SU-DHL-6 (cell line): ENCODE measurements at regions not wholly inside any gene's neighbourhood (a gene's known extent, or its start where the extent isn't known, plus 50 kb on each side); places are given as distances from the start of the nearest gene placed in this dataset.

Source experiments
- H2AFZ ChIP-seq: fragments of 200-600 bp; sonication (generic); 2 replicates; pipeline ENCODE4 v1.6.1; 2014; ENCODE audit warnings: low read depth, mild to moderate bottlenecking, moderate library complexity, mixed read lengths, antibody characterized with exemption, low read length; ENCODE audit not compliant: severe bottlenecking
- H3F3A ChIP-seq: fragments of 200-600 bp; shearing (Covaris generic); 2 replicates; pipeline ENCODE4 v1.6.0; 2016; ENCODE audit warnings: antibody characterized with exemption, mild to moderate bottlenecking; ENCODE audit not compliant: insufficient read depth
- H3K27ac ChIP-seq: fragments of 200-600 bp; sonication (generic); 2 replicates; pipeline ENCODE4 v1.5.1; 2016; ENCODE audit warnings: low read depth, mild to moderate bottlenecking, low read length, moderate library complexity, mixed read lengths
- H3K27me3 ChIP-seq: fragments of 200-600 bp; sonication (generic), shearing (Covaris generic); 2 replicates; pipeline ENCODE4 v1.6.0; 2014; ENCODE audit warnings: mild to moderate bottlenecking, low read length
- H3K36me3 ChIP-seq: fragments of 200-600 bp; sonication (generic); 2 replicates; pipeline ENCODE4 v1.6.1; 2014; ENCODE audit warnings: mild to moderate bottlenecking, low read length, mixed read lengths
- H3K4me2 ChIP-seq: fragments of 300-600, 200-600 bp; shearing (Covaris generic), sonication (generic); 2 replicates; pipeline ENCODE4 v1.6.0; 2014; ENCODE audit warnings: low read length, low read depth, mild to moderate bottlenecking; ENCODE audit not compliant: poor library complexity, severe bottlenecking
- H3K4me3 ChIP-seq: fragments of 200-600 bp; sonication (generic); 2 replicates; pipeline ENCODE4 v1.5.1; 2014; ENCODE audit warnings: antibody characterized with exemption, low read length, mild to moderate bottlenecking, mixed read lengths; ENCODE audit not compliant: insufficient read depth, poor library complexity, severe bottlenecking
- H3K79me2 ChIP-seq: fragments of 200-600 bp; sonication (generic); 2 replicates; pipeline ENCODE4 v1.6.1; 2014; ENCODE audit warnings: mild to moderate bottlenecking, low read length, moderate library complexity; ENCODE audit not compliant: insufficient read depth
- H3K9ac ChIP-seq: fragments of 200-600 bp; sonication (generic); 2 replicates; pipeline ENCODE4 v1.7.0; 2014; ENCODE audit warnings: mild to moderate bottlenecking, low read length
- H3K9me2 ChIP-seq: fragments of 200-600 bp; sonication (generic); replicated peaks from 2 replicates; pipeline ENCODE4 v1.6.1; 2014; ENCODE audit warnings: low read length; ENCODE audit not compliant: insufficient read depth
- H3K9me3 ChIP-seq: fragments of 200-600 bp; sonication (generic); 2 replicates; pipeline ENCODE4 v1.6.1; 2014; ENCODE audit warnings: low read length, mixed read lengths; ENCODE audit not compliant: insufficient read depth
- H4K20me1 ChIP-seq: fragments of 200-600 bp; sonication (generic); 2 replicates; pipeline ENCODE4 v1.6.1; 2014; ENCODE audit warnings: low read depth, mild to moderate bottlenecking, antibody characterized with exemption, low read length, moderate library complexity, mixed read lengths
- CTCF ChIP-seq: fragments of 200-600 bp; sonication (generic); IDR thresholded peaks from one replicate; pipeline ENCODE4 v1.5.1; 2017; ENCODE audit warnings: antibody characterized with exemption, mild to moderate bottlenecking, low read length, moderate library complexity; ENCODE audit not compliant: insufficient read depth, poor library complexity, severe bottlenecking
- EZH2phosphoT487 ChIP-seq: fragments of 200-600 bp; sonication (generic), shearing (Covaris generic); conservative IDR thresholded peaks from 2 replicates; pipeline ENCODE4 v1.6.1; 2018; ENCODE audit warnings: mild to moderate bottlenecking, antibody characterized with exemption, low read length, moderate library complexity, mixed read lengths

- no peak overlapping the region for H3K4me2 ChIP-seq
- H3K9me3 ChIP-seq: no peaks in the 10 kb centered on the region
- no peak overlapping the region for H3K4me3 ChIP-seq
- no peaks in the 10 kb centered on the region for H3K79me2 ChIP-seq
- no peak overlapping the region for H3K27ac ChIP-seq
- H3K9ac ChIP-seq: no peak overlapping the region
- H3K27me3 ChIP-seq: no peaks in the 10 kb centered on the region
- H3F3A ChIP-seq: no peaks in the 10 kb centered on the region
- H3K9me2 ChIP-seq: no peaks in the 10 kb centered on the region
- TF ChIP-seq CTCF (no peak), EZH2phosphoT487 (no peak)
- H4K20me1 ChIP-seq: no peaks in the 10 kb centered on the region
- no peak overlapping the region for H2AFZ ChIP-seq
- no peaks in the 10 kb centered on the region for H3K36me3 ChIP-seq
These were observed 111.3 kb downstream of the CMPK2 start for GRCh38 chr2:6754419-6754818.

- Histone ChIP-seq H3K9me2 (no peaks in the 10 kb centered on the region), H3F3A (no peaks in the 10 kb centered on the region), H3K27me3 (no peaks in the 10 kb centered on the region), H3K36me3 (no peaks in the 10 kb centered on the region), H2AFZ (no peak overlapping the region), H3K27ac (no peak overlapping the region), H3K4me3 (no peak overlapping the region), H3K79me2 (no peaks in the 10 kb centered on the region), H3K9me3 (no peaks in the 10 kb centered on the region), H4K20me1 (no peaks in the 10 kb centered on the region), H3K4me2 (no peak overlapping the region), H3K9ac (no peak overlapping the region)
- TF ChIP-seq CTCF (no peak), EZH2phosphoT487 (no peak)
These were observed 110.3 kb downstream of the CMPK2 start for GRCh38 chr2:6755456-6755855.

GRCh38 chr2:6757215-6757614 lies 108.5 kb downstream of the CMPK2 start:
- no peaks in the 10 kb centered on the region for H3K9me2 ChIP-seq
- H3K9me3 ChIP-seq: no peaks in the 10 kb centered on the region
- H2AFZ ChIP-seq: no peak overlapping the region
- no peak overlapping the region for H3K4me3 ChIP-seq
- H3K27me3 ChIP-seq: no peaks in the 10 kb centered on the region
- no peak for TF ChIP-seq CTCF
- H3K36me3 ChIP-seq: no peaks in the 10 kb centered on the region
- no peak overlapping the region for H3K27ac ChIP-seq
- H3K4me2 ChIP-seq: no peak overlapping the region
- no peaks in the 10 kb centered on the region for H3F3A ChIP-seq
- no peaks in the 10 kb centered on the region for H4K20me1 ChIP-seq
- H3K79me2 ChIP-seq: no peaks in the 10 kb centered on the region
- no peak overlapping the region for H3K9ac ChIP-seq

- no peak overlapping the region for H3K27ac ChIP-seq
- H4K20me1 ChIP-seq: no peaks in the 10 kb centered on the region
- no peaks in the 10 kb centered on the region for H3F3A ChIP-seq
- H2AFZ ChIP-seq: no peak overlapping the region
- H3K79me2 ChIP-seq: no peaks in the 10 kb centered on the region
- H3K4me3 ChIP-seq: no peak overlapping the region
- no peak overlapping the region for H3K9ac ChIP-seq
- no peaks in the 10 kb centered on the region for H3K9me2 ChIP-seq
- TF ChIP-seq EZH2phosphoT487 (no peak), CTCF (no peak)
- no peaks in the 10 kb centered on the region for H3K36me3 ChIP-seq
- H3K9me3 ChIP-seq: no peaks in the 10 kb centered on the region
- H3K27me3 ChIP-seq: no peaks in the 10 kb centered on the region
- H3K4me2 ChIP-seq: no peak overlapping the region
These were observed 106.0 kb downstream of the CMPK2 start for GRCh38 chr2:6759689-6760088.
